ENCODE measurements at regions not wholly inside any gene's neighbourhood (a gene's known extent, or its start where the extent isn't known, plus 50 kb on each side); places are given as distances from the start of the nearest gene placed in this dataset.

DNA sequence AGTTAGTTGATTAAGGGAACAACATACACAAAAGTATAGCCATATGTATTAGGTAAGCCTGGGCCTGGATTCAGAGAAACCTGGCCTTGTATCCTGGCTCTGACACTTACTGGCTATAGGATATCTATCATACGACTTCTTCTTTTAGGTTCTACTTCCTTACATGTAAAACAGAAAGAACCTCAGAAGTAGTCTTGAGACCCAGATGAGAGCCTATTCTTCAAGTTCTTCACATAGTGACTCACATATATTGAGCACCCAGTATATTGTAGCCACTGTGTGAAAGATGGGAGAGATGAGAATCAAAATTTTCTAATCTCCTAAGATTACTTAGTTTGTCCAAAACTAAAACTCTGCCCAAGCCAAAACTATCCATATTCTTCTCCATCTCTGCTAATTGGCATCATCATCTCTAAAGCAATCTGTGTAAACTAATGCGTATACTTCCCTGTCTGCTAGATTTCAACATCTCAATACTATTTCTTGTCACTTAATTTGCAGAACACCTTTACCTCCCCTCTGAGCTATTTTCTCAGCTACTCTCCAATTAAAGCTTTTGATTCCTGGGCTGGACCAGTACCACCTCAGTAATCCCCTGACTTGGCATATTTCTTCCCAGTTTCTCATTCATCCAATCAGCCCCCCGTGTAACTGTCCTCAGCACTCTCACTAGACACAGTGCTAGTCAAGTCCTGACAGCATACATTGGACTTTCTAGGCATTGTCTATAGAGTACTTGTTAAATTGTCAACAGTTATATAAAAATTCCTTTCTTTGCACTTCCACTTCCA lies 53.5 kb upstream of the MET start:
- FAIRE-seq = no peak
- no peak overlapping the region for H2BK120ac ChIP-seq (replicated peaks; ENCODE audit: low read depth, low read length)
- no peak overlapping the region for H4K91ac ChIP-seq (replicated peaks; ENCODE audit: insufficient read length, low read length)
- H3K4me2 ChIP-seq (ENCODE audit: insufficient read depth in 1 of 2, low read depth in 2 of 2, low read length in 2 of 2) = no peak overlapping the region
- H3K4me1 ChIP-seq (replicated peaks in 1 of 4; ENCODE audit: control insufficient read depth in 3 of 4, insufficient read depth in 4 of 4, low read length in 3 of 4) = peaks cover 3 to 11% (median 6%) of the 10 kb centered on the region in 4 experiments; a peak in 4 of 7 replicates
- H3K56ac ChIP-seq (replicated peaks; ENCODE audit: insufficient read length, low read depth, low read length) = no peak overlapping the region
- ChIA-PET CTCF (ENCODE audit: partially characterized antibody) (interaction anchor here (1.1 kb wide), 1 partner anchor 27 kb away, joined by 5 read pairs; no protein-coding TSS in a partner anchor), POLR2A (ENCODE audit: partially characterized antibody) (no interaction called here)
- no peaks in the 10 kb centered on the region for H3K27me3 ChIP-seq (replicated peaks in 1 of 4; ENCODE audit: control insufficient read depth in 3 of 4, extremely low read depth in 1 of 4, insufficient read depth in 3 of 4, low read length in 3 of 4)
- no peak for TF ChIP-seq POU5F1 (IDR thresholded peaks at IDR 0.05; ENCODE audit: low read depth, low read length)
- no peak for TF ChIP-seq CTBP2 (IDR thresholded peaks at IDR 0.05; ENCODE audit: borderline replicate concordance, insufficient read depth, insufficient read length, low read length)
- H3K79me1 ChIP-seq (ENCODE audit: low read depth, low read length) = no peaks in the 10 kb centered on the region
- H3K27ac ChIP-seq (ENCODE audit: low read depth, low read length) = no peak overlapping the region
- no peak overlapping the region for H2BK5ac ChIP-seq (ENCODE audit: low read depth, low read length)
- peaks cover 3 to 5% of the 10 kb centered on the region in 2 experiments; a peak in 2 of 4 replicates for H3K9me3 ChIP-seq (ENCODE audit: insufficient read depth in 2 of 2, low read depth in 1 of 2, low read length in 1 of 2)
- H2BK12ac ChIP-seq (ENCODE audit: low read depth, low read length) = no peak overlapping the region
- H2AFZ ChIP-seq (ENCODE audit: low read length) = no peak overlapping the region
- no peaks in the 10 kb centered on the region for H3K79me2 ChIP-seq (ENCODE audit: control insufficient read depth in 1 of 2, insufficient read depth in 2 of 2, low read length in 2 of 2)
- H4K5ac ChIP-seq (ENCODE audit: insufficient read length, low read depth, low read length) = no peak overlapping the region
- H2AK5ac ChIP-seq (ENCODE audit: low read depth, low read length) = no peak overlapping the region
- H4K20me1 ChIP-seq (replicated peaks in 1 of 2; ENCODE audit: control insufficient read depth in 1 of 2, insufficient read depth in 2 of 2, low read length in 2 of 2) = no peaks in the 10 kb centered on the region
- peak overlapping the region; percentile 8 for H2BK20ac ChIP-seq (ENCODE audit: low read length)
- 91% methylated on average over 3 of the region's 3 CpGs; no CpG with 5 or more reads in 1 of the 2 experiments for WGBS, 2 experiments (ENCODE audit: extremely low coverage in 1 of 2, insufficient coverage in 1 of 2, insufficient read length in 1 of 2, insufficient replicate concordance in 2 of 2, low coverage in 1 of 2, low lambda C conversion rate in 2 of 2, missing lambda C conversion rate in 1 of 2)
- H3K4ac ChIP-seq (replicated peaks; ENCODE audit: insufficient read length, low read depth, low read length) = no peak overlapping the region
- no peak overlapping the region for H2BK15ac ChIP-seq (ENCODE audit: low read length)
- no peak overlapping the region for H3K9ac ChIP-seq (replicated peaks in 1 of 4; ENCODE audit: extremely low read depth in 1 of 4, low read depth in 3 of 4, low read length in 3 of 4)
- no peak overlapping the region for H3K14ac ChIP-seq (ENCODE audit: insufficient read length)
- no peaks in the 10 kb centered on the region; a peak in 1 of 8 replicates for H3K36me3 ChIP-seq (ENCODE audit: control insufficient read depth in 2 of 4, insufficient read depth in 4 of 4, low read length in 3 of 4)
- H3K23me2 ChIP-seq (ENCODE audit: low read depth, low read length) = no peaks in the 10 kb centered on the region
- no peak overlapping the region for H3K23ac ChIP-seq (ENCODE audit: insufficient read length)
- DNase-seq (ENCODE audit: low read depth in 1 of 2, low spot score in 2 of 2) = no peak
- no peak overlapping the region for H3K4me3 ChIP-seq (ENCODE audit: extremely low read depth in 1 of 4, insufficient read depth in 2 of 4, low read depth in 3 of 4, low read length in 4 of 4)
- no peak overlapping the region for H3K18ac ChIP-seq (ENCODE audit: extremely low read depth, low read length)
- no peak overlapping the region for H4K8ac ChIP-seq (ENCODE audit: extremely low read depth, insufficient read depth, low read length)

Data from H1 (cell line).